Osteocyte (in vitro differentiated cells): ENCODE measurements at regions not wholly inside any gene's neighbourhood (a gene's known extent, or its start where the extent isn't known, plus 50 kb on each side); places are given as distances from the start of the nearest gene placed in this dataset.

Experiments used
- DNase-seq: peaks from one replicate; pipeline ENCODE4 v3.0.0; 2021; ENCODE audit warnings: mixed read lengths; ENCODE audit not compliant: unreplicated experiment; ENCODE audit errors: extremely low spot score
- H3K27ac Mint-ChIP-seq: one replicate; pipeline ENCODE4 v1.8.0; 2021; ENCODE audit warnings: mild to moderate bottlenecking, mixed read lengths; ENCODE audit not compliant: unreplicated experiment
- H3K27me3 Mint-ChIP-seq: one replicate; pipeline ENCODE4 v1.8.0; 2021; ENCODE audit warnings: mixed read lengths; ENCODE audit not compliant: unreplicated experiment
- H3K36me3 Mint-ChIP-seq: one replicate; pipeline ENCODE4 v1.8.0; 2021; ENCODE audit warnings: mixed read lengths; ENCODE audit not compliant: unreplicated experiment
- H3K4me1 Mint-ChIP-seq: one replicate; pipeline ENCODE4 v1.8.0; 2021; ENCODE audit warnings: mixed read lengths; ENCODE audit not compliant: unreplicated experiment
- H3K4me3 Mint-ChIP-seq: one replicate; pipeline ENCODE4 v1.8.0; 2021; ENCODE audit warnings: mild to moderate bottlenecking, moderate library complexity, mixed read lengths; ENCODE audit not compliant: unreplicated experiment
- H3K9me3 Mint-ChIP-seq: one replicate; pipeline ENCODE4 v1.8.0; 2021; ENCODE audit warnings: mixed read lengths; ENCODE audit not compliant: unreplicated experiment
- CTCF ChIP-seq: fragments of 200-600 bp; sonication (generic); IDR thresholded peaks from 2 replicates; pipeline ENCODE4 v1.5.0; 2021; ENCODE audit warnings: antibody characterized with exemption, mild to moderate bottlenecking, moderate library complexity

- no peaks in the 10 kb centered on the region for H3K27me3 Mint-ChIP-seq
- no peaks in the 10 kb centered on the region for H3K4me1 Mint-ChIP-seq
- DNase-seq = no peak
- no peak overlapping the region for H3K4me3 Mint-ChIP-seq
- H3K27ac Mint-ChIP-seq = no peak overlapping the region
- peaks cover 5% of the 10 kb centered on the region for H3K9me3 Mint-ChIP-seq
- no peaks in the 10 kb centered on the region for H3K36me3 Mint-ChIP-seq
- no peak for TF ChIP-seq CTCF
These were observed 1882.4 kb downstream of the SUCLG1 start for GRCh38 chr2:82576656-82577055.

DNA sequence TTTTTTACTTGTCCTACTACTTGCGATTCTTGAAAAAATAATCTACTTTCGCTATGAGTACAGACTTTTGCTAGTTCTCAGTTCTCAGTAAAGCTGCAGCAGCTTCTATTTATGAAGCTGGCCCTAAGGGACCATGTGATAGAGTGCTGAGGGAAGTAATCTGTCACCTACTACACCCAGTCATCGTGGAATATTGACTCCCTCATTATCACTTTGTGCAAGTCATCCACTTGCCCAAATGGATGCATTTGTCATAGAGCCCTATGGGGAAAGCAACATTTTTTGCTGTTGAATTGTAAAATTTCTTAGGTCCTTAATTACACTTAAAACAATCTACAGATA, 1919.8 kb downstream of the SUCLG1 start:
- Mint-ChIP-seq H3K27me3 (no peaks in the 10 kb centered on the region), H3K9me3 (no peaks in the 10 kb centered on the region), H3K36me3 (no peaks in the 10 kb centered on the region), H3K4me3 (no peak overlapping the region), H3K27ac (no peak overlapping the region), H3K4me1 (no peaks in the 10 kb centered on the region)
- DNase-seq = no peak
- TF ChIP-seq CTCF = no peak

GRCh38 chr2:82538590-82539279, 1920.3 kb downstream of the SUCLG1 start:
- no peaks in the 10 kb centered on the region for H3K36me3 Mint-ChIP-seq
- DNase-seq = no peak
- no peak overlapping the region for H3K4me3 Mint-ChIP-seq
- no peaks in the 10 kb centered on the region for H3K27me3 Mint-ChIP-seq
- no peak for TF ChIP-seq CTCF
- no peaks in the 10 kb centered on the region for H3K4me1 Mint-ChIP-seq
- no peaks in the 10 kb centered on the region for H3K9me3 Mint-ChIP-seq
- no peak overlapping the region for H3K27ac Mint-ChIP-seq

GRCh38 chr2:82528288-82528687, 1930.8 kb downstream of the SUCLG1 start:
- Mint-ChIP-seq H3K27me3 (no peaks in the 10 kb centered on the region), H3K36me3 (no peaks in the 10 kb centered on the region), H3K4me1 (no peaks in the 10 kb centered on the region), H3K4me3 (no peak overlapping the region), H3K9me3 (peaks cover 6% of the 10 kb centered on the region), H3K27ac (no peak overlapping the region)
- no peak for DNase-seq
- TF ChIP-seq CTCF = no peak

DNA sequence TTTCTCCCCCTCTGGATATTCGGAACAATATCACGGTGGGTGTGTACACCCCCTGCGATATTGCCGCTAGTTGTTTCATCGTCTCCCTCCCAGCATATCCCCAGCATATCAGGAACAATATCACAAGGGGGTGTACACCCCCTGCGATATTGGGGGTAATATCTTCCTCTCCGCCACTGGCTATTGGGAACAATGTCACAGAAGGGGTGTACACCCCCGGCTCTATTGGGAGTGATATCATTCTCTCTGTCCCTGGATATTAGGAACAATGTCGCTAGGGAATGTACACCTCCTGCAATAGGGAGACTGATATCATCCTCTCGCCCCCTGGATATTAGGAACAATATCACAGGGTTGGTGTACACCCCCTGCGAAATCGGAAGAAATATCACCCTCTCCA, 1932.0 kb downstream of the SUCLG1 start:
- no peaks in the 10 kb centered on the region for H3K27me3 Mint-ChIP-seq
- no peak overlapping the region for H3K4me3 Mint-ChIP-seq
- no peaks in the 10 kb centered on the region for H3K4me1 Mint-ChIP-seq
- H3K36me3 Mint-ChIP-seq = no peaks in the 10 kb centered on the region
- H3K9me3 Mint-ChIP-seq = peaks cover 6% of the 10 kb centered on the region
- H3K27ac Mint-ChIP-seq = no peak overlapping the region
- DNase-seq = no peak
- no peak for TF ChIP-seq CTCF
